OCI-M1 (cell line): ENCODE measurements at regions not wholly inside any gene's neighbourhood (a gene's known extent, or its start where the extent isn't known, plus 50 kb on each side); places are given as distances from the start of the nearest gene placed in this dataset.
"Not testable (repeated sequence)": the region's sequence is repeated elsewhere in the genome, so short reads cannot be mapped to it uniquely, and the experiment has no call there.

ENCODE experiments used
- DNase-seq: peaks from one replicate; lab custom pipeline; 2025; lab: John Stamatoyannopoulos, UW

DNA sequence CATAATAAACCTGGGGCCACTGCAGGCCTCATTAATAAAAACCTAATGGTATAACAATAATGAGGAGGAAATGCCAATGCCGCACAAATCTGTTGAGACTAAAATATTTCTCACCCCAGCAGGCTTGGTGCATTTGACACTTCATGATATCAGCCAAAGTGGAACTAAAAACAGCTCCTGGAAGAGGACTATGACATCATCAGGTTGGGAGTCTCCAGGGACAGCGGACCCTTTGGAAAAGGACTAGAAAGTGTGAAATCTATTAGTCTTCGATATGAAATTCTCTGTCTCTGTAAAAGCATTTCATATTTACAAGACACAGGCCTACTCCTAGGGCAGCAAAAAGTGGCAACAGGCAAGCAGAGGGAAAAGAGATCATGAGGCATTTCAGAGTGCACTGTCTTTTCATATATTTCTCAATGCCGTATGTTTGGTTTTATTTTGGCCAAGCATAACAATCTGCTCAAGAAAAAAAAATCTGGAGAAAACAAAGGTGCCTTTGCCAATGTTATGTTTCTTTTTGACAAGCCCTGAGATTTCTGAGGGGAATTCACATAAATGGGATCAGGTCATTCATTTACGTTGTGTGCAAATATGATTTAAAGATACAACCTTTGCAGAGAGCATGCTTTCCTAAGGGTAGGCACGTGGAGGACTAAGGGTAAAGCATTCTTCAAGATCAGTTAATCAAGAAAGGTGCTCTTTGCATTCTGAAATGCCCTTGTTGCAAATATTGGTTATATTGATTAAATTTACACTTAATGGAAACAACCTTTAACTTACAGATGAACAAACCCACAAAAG, 580.9 kb upstream of the TMEFF2 start:
- no peak for DNase-seq

DNA sequence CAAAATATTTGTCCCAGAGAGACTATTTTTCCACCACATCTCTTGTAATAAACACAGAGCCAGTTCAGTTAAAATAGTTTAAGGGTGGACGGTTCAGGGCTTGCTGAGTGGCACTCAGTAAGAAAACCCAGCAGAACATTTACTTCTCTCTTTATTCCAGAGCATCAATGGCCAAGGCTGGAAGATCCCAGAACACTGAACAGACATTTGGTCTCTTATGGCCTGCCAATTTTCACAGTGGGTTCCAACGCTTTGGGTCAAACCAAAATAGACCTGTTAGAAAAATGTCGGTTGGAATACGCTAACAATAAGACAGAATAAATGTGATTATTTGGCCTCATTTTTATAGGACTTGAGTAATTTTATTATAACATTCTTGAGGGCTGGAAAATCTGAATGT, 580.3 kb upstream of the TMEFF2 start:
- no peak for DNase-seq

DNA sequence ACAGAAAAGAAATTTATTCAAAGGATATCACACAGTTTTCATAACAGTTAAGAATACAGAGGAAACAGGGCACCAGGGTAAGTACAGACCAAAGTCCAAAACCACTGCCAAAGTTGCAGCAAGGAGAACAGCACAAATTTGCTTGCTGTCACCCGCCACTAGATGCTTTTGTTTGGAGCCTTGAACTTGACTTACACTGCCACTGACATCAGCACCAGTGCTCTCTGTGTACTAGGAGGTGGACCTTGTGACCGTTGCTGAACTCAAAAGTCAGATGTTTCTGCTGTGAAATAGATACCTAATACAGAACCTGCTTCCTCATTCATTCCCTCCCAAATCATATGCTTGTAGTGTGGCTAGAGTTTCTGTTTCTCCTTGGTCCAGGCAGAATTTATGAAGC, 578.3 kb upstream of the TMEFF2 start:
- DNase-seq = peak; percentile 53

DNA sequence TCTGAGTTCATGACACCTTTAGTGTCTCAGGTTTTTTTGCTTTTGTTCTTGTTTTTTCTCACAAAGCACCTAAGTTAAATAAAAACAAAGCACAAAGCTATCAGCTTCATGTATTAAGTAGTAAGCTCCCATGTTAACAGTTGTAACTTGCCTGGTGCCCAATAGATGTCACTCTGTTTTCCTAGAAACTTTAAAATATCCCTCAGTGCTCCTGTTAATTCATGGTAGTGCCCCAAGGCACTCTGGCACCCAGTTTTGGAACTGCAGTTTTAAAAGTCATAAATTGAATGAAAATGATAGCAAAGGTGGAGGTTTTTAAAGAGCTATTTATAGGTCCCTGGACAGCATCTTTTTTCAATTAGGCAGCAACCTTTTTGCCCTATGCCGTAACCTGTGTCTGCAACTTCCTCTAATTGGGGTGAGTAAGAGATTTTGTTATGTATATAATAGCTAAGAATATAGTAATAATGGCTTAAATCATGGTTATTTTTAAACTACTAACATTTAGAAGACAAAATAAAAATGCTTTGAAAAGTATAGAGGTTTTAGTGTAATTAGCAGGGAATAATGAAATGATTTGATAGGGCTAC, 555.0 kb upstream of the TMEFF2 start:
- DNase-seq = peak; percentile 45

DNA sequence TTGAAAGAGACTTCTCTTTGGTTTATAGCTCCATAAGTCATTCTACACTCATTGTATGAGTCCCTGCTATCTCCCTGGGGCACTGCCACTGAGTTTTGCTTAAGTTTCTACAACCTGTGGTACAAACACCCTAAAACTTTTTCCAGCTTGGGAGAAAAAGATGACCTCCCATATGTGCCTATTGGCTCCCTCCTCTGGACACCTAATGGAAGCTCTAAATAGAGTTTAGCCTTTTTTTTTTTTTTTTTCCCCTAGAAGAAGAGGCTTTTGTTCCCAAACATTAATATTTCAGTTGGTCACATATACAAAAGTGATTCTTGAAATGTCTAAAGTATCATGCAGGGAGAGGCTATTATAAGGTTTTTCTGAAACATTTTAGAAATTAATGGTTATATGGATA, 547.2 kb upstream of the TMEFF2 start:
- DNase-seq = peak; percentile 47

DNA sequence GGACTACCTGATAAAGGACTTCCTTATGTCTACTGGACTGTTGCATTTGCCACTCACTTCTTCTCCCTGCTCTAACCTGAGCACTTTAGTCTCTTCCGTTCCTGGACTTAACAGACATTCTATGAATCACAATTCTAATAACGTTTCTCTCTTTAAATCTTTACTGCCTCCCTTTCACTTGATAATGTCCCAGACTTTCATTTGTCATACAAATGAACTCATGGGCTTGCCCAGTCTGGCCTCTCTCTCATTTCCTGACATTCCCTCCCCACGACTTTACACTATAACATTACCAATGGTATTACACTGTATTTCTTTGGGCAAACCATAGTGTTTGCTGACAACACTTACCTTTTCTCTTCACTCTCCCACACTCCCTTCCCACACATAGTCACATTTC, 540.7 kb upstream of the TMEFF2 start:
- DNase-seq = no peak

DNA sequence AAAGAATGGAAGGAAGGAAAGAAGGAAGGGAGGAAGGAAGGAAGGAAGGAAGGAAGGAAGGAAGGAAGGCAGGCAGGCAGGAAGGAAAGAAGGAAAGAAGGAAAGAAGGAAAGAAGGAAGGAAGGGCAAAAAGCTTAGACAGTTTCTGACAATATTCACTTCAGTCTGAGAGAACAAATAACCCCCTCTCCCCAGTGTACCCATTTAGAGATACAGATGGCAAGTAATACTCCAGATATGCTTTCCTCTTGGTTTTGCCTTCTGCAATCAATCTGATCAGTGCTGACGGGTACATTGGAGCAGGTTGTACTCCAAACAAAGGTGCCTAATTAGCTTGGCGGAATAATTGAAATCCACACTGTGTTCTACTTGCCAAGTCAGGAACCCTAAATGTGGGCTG, 534.6 kb upstream of the TMEFF2 start:
- DNase-seq = no peak

DNA sequence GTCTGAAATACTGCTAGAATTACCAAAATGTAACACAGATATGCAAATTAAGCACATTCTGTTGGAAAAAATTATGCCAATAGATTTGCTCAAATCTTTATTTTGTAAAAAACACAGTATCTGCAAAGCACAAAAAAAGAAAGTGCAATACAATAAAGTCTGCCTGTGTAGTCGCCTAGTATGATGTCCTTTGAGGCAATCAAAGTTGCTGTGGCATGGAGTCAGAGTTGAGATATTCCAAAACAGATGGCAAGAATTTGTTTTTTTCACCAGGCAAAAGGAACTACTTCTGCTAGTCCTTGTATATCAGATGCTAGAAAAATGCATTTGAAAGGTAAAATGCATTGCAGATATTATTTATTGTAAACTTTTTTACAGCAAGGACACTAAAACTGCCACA, 531.3 kb upstream of the TMEFF2 start:
- DNase-seq = no peak

DNA sequence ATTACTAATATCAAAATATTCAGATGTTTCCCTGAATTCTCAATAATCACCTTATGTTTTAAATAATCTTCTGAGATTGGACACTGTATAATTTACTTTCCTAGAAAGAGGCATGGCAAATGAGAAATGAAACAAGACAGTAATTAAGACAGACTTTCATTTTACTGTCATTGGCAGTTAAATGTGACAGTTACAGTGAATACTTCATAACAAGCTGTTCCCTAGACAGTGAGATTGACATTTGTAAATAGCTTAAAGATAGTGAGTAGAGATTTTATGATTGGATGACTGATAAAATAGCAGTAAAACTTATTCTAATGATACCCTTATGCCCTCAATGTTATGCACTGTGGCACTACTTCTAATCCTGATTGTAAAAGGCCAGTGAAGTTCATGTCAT, 524.9 kb upstream of the TMEFF2 start:
- no peak for DNase-seq

DNA sequence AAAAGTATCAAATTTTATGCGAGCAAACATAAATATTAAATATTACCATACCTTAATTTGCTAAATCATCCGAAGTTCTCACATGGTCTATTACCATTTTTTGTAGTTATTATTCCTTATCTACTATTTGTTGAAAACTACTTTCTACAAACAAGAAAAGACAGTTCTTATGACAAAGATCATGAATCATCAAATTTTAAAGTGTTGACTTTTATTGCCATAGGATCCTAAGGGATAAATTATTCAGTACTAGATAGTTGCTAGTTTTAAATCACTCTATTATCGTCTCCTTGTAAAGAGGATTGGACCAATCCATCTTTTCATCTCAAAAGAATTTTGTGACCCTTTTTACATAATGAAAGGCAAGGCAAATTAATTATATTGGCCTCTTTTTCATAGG, 523.6 kb upstream of the TMEFF2 start:
- DNase-seq = no peak

DNA sequence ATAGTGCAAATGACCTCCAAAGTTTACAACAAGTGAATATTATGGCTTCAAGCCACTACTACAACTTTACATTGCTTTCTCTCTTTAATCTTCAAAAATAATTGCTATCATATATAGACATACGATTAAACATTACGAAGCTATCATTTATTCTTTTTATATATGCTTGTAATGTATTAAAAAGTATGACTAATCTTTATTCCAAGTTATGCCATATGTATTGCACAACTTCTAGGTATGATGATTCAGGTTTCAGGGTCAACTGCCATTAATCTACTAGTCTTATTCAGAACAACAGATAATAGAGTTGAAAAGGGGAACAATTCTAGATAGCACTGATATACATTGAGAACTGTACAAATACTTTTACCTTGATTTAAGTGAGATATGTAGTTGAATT, 506.2 kb upstream of the TMEFF2 start:
- no peak for DNase-seq

DNA sequence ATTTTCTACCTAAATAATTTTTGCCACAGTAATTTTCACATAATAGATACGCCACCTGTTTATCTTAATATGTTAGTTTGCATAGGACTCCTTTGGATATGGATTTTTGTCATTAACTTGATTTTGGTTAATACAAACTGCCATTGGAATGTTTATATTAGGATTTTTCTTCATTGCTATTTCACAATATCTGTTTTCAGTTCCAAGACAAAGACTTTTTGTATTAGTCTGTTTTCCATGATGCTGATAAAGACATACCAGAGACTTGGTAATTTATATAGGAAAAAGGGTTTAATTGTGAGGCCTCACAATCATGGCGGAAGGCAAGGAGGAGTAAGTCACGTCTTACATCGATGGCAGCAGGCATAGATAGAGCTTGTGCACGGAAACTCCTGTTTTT, 503.1 kb upstream of the TMEFF2 start:
- no peak for DNase-seq

DNA sequence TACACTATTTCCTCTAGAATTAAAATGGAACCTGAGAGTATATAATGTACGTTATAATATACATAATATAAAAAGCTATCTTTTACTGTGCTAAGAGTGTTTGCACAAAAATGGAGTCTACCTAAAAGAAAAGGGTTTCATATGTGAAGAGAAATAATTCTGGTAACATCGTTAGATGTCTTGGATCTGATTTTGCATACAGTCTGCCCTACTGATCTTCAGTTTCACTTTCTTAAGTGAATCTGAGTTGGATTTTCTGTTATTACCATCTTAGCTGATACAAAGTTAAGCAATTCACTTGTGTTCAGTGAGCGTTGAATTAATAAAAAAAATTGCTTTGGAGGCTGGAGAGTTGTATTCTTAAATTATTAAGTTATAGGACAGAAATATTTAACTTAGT, 502.1 kb upstream of the TMEFF2 start:
- peak; percentile 30 for DNase-seq

DNA sequence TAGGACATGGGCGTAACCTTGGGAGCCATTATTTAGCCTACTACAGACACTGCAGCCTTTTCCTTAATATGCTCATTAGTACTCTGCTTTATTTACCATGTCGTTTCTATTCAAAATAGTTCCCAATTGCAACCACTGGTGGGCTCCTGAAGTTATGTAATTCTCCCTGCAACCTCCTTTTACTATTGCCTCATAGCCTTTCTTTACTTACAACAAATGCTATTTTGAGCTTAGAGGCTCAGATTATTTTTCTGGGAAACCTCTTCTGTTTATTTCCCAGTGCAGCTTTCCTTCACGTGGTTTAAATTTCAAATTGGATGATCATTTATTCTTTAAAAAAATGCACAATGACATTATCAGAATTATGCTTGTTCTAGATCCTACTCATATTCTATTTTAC, 492.3 kb upstream of the TMEFF2 start:
- peak; percentile 51 for DNase-seq

DNA sequence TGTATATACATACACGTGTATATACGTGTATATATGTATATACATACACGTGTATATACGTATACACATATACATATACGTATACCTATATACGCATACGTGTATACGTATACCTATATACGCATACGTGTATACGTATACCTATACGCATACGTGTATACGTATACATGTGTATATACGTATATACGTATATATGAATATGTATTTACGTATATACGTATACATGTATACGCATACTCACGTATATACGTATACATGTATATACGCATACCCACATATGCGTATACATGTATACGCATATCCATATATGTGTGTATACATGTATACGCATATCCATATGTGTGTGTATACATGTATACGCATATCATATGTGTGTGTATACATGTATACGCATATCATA, 487.8 kb upstream of the TMEFF2 start:
- not testable (repeated sequence) for DNase-seq

DNA sequence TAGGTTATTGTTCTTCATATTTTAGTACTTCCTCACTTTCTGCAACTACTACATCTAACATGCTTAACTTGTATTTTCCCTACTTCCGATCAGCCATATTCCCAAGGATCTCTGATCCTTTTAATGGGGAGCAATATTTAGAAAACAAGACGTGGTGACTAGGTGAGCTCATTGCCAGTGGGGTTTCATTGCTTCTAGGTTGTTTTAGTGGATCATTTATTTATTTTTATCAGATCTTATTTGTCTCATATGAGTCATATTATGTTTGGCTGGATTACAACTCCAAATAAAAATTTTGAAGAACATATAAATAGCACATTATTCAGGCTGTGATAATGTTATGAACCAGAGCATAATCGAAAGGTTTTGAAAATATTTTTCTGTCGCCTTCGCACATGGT, 480.9 kb upstream of the TMEFF2 start:
- no peak for DNase-seq

DNA sequence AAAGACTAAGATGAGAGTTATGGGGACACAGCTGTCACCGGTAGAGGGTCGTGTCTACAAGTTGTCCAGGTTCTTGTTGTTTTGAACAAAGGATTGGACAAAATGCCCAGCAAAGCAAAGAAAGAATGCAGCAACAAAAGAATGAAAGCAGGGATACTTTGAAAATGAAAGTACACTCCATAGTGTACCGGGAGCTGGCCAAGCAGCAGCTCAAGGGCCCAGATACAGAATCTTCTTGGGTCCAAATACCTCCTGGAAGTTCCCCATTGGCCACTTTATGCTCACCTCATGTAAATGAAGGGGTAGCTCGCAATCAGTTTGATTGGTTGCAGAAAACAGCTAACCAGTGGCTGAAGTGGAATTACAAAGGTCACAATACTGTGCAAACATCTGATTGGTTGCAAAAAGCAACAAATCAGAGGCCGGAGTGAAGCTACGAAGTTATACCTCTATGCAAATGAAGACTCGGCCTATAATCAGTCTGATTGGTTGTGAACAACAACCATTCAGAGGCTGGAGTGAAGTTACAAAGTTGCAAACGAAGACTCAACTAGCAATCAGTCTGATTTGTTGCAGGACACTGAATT, 474.9 kb upstream of the TMEFF2 start:
- DNase-seq = peak; percentile 50

DNA sequence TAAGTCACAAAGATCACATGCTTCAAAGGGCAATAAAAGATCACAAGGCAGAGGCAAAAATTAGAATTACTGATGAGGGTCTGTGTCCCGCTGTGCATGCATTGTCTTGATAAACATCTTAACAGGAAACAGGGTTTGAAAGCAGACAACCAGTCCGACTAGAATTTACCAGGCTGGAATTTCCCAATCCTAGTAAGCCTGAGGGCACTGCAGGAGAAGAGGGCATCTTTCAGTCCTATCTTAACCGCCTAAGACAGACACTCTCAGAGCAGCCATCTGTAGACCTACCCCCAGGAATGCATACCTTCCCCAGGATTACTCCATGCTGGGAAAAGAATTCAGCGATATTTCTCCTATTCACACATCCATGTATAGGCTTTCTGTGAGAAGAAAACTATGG, 465.8 kb upstream of the TMEFF2 start:
- DNase-seq = not testable (repeated sequence)

DNA sequence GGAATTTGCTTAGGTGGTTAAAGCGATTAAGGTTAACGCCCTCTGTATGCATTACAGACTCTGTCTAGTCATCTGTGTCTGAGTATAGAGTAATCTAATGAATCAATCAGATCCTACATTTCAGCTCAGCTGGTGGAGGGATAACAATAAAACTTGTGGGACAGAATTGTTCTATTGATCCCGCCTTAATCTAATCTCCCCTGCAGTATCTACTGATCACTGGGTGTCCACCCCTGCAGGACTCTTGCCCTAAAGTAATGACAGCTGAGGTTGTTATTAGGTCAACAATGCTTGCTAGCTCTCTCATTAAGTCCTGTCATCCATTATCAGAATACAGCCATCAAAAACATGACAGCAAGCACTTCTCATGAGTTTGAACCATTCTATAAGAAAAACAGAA, 462.6 kb upstream of the TMEFF2 start:
- no peak for DNase-seq

DNA sequence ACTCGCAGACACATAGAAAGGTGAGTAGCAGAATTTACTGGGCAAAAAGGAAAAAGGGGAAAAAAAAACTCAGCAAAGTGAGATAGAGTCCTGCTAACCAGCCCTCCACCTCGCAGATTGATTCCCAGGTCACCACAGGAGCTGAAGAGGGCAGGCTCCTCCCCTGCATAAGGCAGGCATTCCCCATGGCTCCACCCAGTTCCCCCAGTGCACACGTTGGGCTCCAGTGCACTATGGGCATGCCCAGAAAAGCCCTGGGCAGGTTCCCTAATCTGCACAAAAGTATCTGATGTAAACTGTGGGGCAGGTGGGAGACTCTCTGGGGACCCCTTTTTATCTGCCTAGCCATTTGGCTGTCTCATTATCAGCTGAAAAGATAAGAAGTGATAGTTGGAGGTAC, 461.2 kb upstream of the TMEFF2 start:
- peak; percentile 24 for DNase-seq

DNA sequence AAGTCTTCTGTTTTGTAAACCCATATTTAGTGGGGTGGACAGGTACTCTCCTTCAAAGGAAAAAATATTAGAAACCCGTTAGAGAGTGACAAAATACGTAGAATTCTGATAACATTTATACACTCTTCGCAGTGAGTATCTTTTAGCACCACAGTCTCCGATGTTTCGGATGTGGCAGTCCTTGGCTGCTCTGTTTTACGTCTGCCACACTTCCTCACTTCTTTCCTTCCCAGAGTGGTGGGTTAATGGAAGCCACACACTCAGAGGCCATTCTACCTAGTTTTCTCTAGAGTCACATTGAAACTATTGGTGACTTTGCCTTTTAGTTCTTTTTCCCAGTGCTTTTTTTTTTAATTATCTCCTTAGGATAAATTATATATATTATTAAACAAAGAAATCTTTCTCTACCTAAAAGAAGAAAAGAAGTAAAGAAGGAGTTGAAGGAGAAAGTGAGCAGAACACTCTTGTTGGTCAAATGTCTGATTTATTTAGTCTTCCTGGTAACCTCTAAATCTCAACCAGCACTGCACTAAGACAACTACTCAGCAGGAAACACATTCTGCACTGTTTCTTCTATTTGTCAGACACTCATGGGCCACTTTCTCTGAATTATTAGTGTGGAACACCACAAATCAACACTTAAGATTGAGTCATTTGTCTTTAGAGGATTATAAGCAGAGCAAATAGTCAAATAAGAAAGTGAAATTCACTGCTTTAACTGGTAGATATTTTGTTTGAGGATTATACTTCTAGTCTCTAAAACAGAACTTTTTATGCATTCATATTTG, 451.3 kb upstream of the TMEFF2 start:
- DNase-seq = no peak

DNA sequence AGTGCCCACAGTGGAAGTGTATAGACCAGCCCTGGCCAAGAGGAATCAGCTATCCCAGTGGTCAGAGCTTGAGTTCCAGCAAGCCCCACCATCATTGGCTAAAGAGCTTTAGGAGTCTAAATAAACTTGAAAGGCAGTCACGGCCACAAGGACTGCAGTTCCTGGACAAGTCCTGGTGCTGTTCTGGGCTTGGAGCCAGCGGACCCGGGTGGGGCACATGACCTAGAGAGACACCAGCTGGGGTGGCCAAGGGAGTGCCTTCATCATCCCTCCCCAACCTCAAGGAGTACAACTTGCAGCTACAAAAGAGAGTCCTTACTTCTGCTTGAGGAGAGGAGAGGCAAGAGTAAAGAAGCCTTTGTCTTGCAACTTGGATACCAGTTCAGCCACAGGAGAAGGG, 439.8 kb upstream of the TMEFF2 start:
- DNase-seq = no peak

DNA sequence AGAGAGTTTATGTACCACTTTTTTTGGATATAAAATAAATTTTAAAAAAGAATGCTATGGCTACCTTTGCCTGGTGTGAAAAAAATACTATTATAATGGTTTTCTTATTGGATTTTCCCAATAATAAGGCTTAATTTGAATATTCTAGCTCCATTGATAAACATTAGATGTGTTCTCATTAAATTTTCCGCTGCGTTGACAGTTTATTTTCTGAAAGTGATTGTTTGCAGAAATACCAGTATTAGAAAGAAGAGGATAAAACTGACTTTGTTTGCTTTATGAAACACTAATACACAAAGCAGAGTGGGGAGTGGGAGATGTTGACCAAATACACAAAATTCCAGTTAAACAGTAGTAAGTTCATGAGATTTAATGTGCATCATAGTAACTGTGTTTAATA, 433.3 kb upstream of the TMEFF2 start:
- no peak for DNase-seq
